ENCODE measurements at regions not wholly inside any gene's neighbourhood (a gene's known extent, or its start where the extent isn't known, plus 50 kb on each side); places are given as distances from the start of the nearest gene placed in this dataset.

DNA sequence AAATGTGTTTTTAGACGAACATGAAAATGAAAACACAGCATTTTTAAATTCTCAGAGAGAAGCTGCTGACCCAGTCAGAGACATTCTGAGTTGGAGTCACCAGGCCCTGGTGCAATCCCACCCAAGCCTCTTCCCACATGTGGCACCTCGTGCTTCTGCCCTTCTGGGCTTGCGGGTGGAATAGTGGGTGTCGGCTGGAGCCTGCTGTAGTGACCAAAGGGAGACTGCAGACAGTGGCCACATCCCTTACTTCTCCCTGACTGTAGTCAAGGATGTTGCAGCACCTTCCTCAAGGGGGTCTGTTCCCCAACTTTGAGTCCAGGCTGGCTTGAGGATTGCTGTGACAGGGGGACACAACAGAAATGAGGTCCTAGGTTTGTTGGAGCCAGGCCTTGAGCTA is 104.4 kb upstream of the GLI2 start:
- H3K27me3 Mint-ChIP-seq (ENCODE audit: insufficient read depth, low read depth): peaks cover 15% of the 10 kb centered on the region

DNA sequence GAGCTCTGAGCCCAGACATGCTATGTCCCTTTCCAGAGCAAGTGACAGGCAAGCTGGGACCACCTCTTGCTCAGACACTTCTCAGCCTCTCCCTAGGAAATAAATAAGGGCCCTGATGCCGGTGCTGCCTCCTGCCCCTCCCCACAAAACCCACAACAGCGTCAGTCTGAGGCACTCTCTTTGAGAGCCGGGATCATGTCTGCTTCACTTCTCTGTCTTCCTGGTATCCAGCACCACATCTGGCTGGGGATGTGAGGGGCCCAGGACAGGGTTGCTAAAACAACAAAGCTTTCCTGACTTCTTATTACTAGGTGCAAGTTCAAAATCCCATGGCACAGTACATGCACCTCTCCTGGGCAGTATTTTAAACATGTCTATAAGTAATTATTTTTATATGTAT is 103.9 kb upstream of the GLI2 start:
- Histone ChIP-seq H4K20me1 (ENCODE audit: low read depth) (no peaks in the 10 kb centered on the region), H3K9me3 (ENCODE audit: low read depth) (no peaks in the 10 kb centered on the region), H3K36me3 (no peaks in the 10 kb centered on the region), H3K27me3 (peaks cover 6% of the 10 kb centered on the region), H3K9ac (no peak overlapping the region), H3K79me2 (ENCODE audit: low read depth) (no peaks in the 10 kb centered on the region), H3K4me1 (peaks cover 7% of the 10 kb centered on the region), H3K4me2 (no peak overlapping the region), H3K27ac (no peak overlapping the region), H2AFZ (replicated peaks) (no peak overlapping the region), H3F3A (ENCODE audit: low read depth) (no peaks in the 10 kb centered on the region), H3K4me3 (no peak overlapping the region)
- Mint-ChIP-seq H3K4me1 (peaks cover 2% of the 10 kb centered on the region), H3K27me3 (ENCODE audit: insufficient read depth, low read depth) (peaks cover 10% of the 10 kb centered on the region), H3K36me3 (no peaks in the 10 kb centered on the region), H3K4me3 (no peak overlapping the region), H3K27ac (no peak overlapping the region), H3K9me3 (no peaks in the 10 kb centered on the region)
- TF ChIP-seq, protein P1, sequence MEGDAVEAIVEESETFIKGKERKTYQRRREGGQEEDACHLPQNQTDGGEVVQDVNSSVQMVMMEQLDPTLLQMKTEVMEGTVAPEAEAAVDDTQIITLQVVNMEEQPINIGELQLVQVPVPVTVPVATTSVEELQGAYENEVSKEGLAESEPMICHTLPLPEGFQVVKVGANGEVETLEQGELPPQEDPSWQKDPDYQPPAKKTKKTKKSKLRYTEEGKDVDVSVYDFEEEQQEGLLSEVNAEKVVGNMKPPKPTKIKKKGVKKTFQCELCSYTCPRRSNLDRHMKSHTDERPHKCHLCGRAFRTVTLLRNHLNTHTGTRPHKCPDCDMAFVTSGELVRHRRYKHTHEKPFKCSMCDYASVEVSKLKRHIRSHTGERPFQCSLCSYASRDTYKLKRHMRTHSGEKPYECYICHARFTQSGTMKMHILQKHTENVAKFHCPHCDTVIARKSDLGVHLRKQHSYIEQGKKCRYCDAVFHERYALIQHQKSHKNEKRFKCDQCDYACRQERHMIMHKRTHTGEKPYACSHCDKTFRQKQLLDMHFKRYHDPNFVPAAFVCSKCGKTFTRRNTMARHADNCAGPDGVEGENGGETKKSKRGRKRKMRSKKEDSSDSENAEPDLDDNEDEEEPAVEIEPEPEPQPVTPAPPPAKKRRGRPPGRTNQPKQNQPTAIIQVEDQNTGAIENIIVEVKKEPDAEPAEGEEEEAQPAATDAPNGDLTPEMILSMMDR (IDR thresholded peaks at IDR 0.05): no peak
- no peak for TF ChIP-seq EZH2phosphoT487 (IDR thresholded peaks at IDR 0.05)
- no peak for DNase-seq (ENCODE audit: low spot score)

More for the DNA sequence above, 104.4 kb upstream of the GLI2 start:
- Histone ChIP-seq H3K4me2 (no peak overlapping the region), H3K9me3 (ENCODE audit: low read depth) (no peaks in the 10 kb centered on the region), H2AFZ (replicated peaks) (no peak overlapping the region), H3K4me1 (peaks cover 7% of the 10 kb centered on the region), H3K36me3 (no peaks in the 10 kb centered on the region), H3F3A (ENCODE audit: low read depth) (no peaks in the 10 kb centered on the region), H3K79me2 (ENCODE audit: low read depth) (no peaks in the 10 kb centered on the region), H4K20me1 (ENCODE audit: low read depth) (no peaks in the 10 kb centered on the region), H3K27me3 (peaks cover 6% of the 10 kb centered on the region), H3K27ac (no peak overlapping the region), H3K9ac (no peak overlapping the region), H3K4me3 (no peak overlapping the region)
- TF ChIP-seq EZH2phosphoT487 (IDR thresholded peaks at IDR 0.05) (no peak), EZH2 (IDR thresholded peaks at IDR 0.05) (no peak)
- TF ChIP-seq, protein P1 (IDR thresholded peaks at IDR 0.05): no peak
- H3K36me3 Mint-ChIP-seq: no peaks in the 10 kb centered on the region
- H3K9me3 Mint-ChIP-seq: no peaks in the 10 kb centered on the region
- no peak for DNase-seq (ENCODE audit: low spot score)
- no peak overlapping the region for H3K27ac Mint-ChIP-seq
- peaks cover 2% of the 10 kb centered on the region for H3K4me1 Mint-ChIP-seq
- H3K4me3 Mint-ChIP-seq: no peak overlapping the region

DNA sequence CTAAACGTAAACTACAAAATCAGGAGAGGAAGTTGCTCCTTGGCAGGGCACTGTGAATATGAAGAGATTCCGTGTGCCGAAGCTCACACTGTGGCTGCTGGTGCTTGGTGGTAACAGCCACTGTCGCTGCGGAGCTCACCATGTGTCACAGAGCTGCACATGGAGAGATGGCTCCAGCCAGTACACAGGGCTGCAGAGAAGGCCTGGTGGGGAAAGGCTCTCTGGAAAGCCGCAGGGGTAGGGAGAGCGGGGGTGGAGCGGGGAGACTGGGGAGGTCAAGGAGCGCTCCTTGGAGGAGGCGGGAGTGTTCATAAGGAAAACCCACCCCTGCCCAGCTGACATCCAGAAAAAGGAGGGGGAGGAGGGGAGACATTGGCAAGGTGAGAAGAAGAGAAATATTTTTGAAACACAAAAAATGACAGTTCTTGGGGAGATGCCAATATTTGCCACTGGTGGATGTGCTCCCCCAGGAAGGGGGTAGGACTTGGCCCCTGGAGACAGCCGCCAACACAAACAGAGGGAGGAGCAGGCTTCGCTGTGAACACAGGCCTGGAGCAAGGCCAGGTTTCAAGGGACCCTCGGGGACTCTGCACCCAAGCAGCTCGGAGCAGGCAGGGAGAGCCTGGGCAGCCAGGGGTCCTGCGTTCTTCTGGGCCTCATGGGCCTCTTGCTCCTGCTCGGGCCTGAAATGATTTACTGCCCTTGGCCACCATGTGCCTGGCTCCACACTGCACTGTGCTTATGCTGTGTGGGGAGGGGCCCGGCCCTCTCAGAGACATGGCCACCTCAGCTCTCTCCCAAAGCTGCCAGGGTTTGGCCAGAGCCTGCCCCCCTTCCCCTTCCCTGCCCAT is 102.6 kb upstream of the GLI2 start:
- Histone ChIP-seq H3F3A (ENCODE audit: low read depth) (no peaks in the 10 kb centered on the region), H3K4me2 (no peak overlapping the region), H3K4me1 (peaks cover 7% of the 10 kb centered on the region), H3K27me3 (peaks cover 6% of the 10 kb centered on the region), H4K20me1 (ENCODE audit: low read depth) (no peaks in the 10 kb centered on the region), H3K9me3 (ENCODE audit: low read depth) (no peaks in the 10 kb centered on the region), H3K79me2 (ENCODE audit: low read depth) (no peaks in the 10 kb centered on the region), H3K4me3 (no peak overlapping the region), H3K36me3 (no peaks in the 10 kb centered on the region), H3K27ac (no peak overlapping the region), H2AFZ (replicated peaks) (no peak overlapping the region), H3K9ac (no peak overlapping the region)
- H3K4me3 Mint-ChIP-seq: no peak overlapping the region
- DNase-seq (ENCODE audit: low spot score): no peak
- TF ChIP-seq, protein P1 (IDR thresholded peaks at IDR 0.05): no peak
- no peak for TF ChIP-seq EZH2phosphoT487 (IDR thresholded peaks at IDR 0.05)
- no peak for TF ChIP-seq EZH2 (IDR thresholded peaks at IDR 0.05)
- H3K27me3 Mint-ChIP-seq (ENCODE audit: insufficient read depth, low read depth): peaks cover 7% of the 10 kb centered on the region
- H3K36me3 Mint-ChIP-seq: no peaks in the 10 kb centered on the region
- peaks cover 2% of the 10 kb centered on the region for H3K4me1 Mint-ChIP-seq
- peak overlapping the region; percentile 27 for H3K27ac Mint-ChIP-seq
- no peaks in the 10 kb centered on the region for H3K9me3 Mint-ChIP-seq
